ENCODE measurements at regions not wholly inside any gene's neighbourhood (a gene's known extent, or its start where the extent isn't known, plus 50 kb on each side); places are given as distances from the start of the nearest gene placed in this dataset.
"Not testable (repeated sequence)": the region's sequence is repeated elsewhere in the genome, so short reads cannot be mapped to it uniquely, and the experiment has no call there.

DNA sequence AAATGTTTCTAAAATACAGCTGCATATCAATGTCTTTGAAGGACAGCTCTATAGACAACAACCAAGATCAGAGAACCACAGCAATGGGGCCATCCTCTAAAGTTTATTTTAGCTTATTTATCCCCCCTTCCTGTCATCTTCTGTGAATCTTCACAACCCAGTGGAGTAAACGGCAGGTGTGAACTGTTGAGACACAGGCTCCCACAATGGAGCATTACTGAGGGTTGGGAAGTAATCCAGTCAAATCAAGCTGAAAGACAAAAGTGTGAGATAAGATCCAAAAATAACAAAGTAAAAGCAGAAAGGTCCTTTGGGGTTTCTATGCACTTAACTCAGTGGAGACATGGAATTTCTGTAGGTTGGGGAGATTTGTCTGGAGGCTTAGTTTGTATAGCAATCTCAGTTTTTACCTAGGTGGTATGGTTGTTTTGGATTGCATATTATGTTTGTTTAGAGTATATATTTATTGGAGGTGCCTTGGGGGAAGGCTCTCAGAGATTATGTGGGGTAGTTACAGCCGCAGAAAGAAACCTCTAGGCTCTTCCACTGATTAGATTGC, 286.9 kb upstream of the ADGRL2 start:
- DNase-seq: no peak

DNA sequence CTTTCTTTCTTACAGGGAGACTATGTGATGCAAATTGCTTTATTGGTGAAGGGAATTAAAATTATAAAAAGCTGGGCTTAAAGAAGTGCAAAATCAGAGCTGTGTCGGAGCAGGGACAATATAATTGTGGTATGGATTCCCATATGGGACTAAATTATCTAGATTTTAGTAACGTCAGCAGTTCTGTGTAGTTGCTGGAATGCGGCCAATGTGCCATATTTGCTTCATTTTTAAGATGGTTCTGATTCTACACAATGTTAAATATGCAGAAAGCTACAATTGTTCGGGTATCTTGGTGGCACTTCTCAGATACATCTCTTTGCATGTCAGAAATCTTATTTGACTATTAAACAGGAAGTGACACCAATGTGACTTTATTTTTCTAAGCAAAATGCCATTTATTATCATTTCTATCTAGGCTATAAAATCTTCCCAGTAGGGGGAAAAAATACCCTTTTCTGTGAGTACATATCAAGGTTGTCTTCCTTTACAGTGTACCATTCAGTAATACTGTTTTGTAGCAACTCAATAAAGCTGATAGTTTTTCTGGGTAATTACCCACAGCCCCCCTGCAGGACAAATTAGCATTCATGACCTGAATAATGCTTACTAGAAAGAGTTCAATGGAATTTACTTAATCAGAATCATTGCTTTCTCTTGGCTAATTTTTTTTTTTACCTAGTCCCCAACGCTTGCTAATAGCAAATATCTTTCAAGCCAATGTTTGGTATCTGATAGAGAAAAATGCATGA, 288.3 kb upstream of the ADGRL2 start:
- DNase-seq: no peak

DNA sequence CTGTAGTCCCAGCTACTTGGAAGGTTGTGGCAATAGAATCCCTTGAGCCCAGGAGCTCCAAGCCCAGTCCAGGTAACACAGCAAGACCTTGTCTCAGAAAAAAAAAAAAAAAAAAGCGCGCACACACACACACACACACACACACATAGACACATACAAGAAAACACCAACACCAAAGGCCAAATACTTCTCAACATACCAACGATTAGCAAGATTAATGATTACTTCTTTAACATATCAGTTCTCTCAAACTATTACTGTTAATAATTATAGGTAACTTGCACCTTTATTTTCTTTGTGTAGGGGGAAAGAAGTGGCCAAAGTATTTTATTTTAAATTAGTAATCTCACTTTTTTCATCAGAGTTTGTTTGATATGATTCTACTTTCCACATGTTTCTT, 289.5 kb upstream of the ADGRL2 start:
- DNase-seq: no peak

DNA sequence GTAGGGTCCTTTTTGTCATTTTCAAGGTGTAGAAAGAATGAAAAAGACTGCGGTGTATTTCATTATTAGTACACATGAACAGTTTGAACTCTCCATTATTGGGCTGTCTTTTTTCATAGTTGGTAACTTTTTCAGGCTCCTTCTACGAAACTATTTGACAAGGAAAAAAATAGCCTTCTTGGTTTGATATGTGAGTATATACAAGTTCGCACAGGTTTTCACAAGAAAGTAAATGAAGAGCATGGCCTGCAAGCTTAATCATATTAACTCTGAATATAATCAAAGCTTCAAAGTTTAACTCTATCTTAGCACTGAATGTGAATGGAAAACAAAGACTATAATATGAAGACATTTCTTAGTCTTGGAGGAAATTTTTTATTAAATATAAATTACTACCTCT, 290.0 kb upstream of the ADGRL2 start:
- DNase-seq: no peak

GRCh38 chr1:81509594-81509993, 291.1 kb upstream of the ADGRL2 start:
- no peak for DNase-seq

DNA sequence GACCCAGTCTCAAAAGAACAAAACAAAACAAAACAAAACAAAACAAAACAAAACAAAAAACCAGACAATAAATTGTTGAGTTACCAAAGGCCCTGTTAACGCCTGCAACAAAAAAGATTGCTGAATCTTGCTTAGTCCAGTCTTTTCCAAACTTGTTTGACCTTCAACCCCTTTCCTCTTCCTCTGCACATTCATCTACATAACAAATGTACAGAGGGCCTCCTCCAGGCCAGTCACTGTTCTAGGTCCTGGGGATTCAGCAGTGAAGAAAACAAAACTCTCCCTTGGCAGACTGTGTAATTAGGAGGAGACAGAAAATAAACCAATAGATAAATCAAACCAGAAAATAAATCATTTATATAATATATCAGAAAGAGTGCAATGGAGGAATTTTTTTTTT, 294.0 kb upstream of the ADGRL2 start:
- DNase-seq: no peak

GRCh38 chr1:81505831-81506230, 294.9 kb upstream of the ADGRL2 start:
- DNase-seq: no peak

- not testable (repeated sequence) for DNase-seq
These were observed 295.9 kb upstream of the ADGRL2 start for GRCh38 chr1:81504820-81505219.

GRCh38 chr1:81502705-81503104, 298.0 kb upstream of the ADGRL2 start:
- not testable (repeated sequence) for DNase-seq

GRCh38 chr1:81501485-81501884, 299.2 kb upstream of the ADGRL2 start:
- DNase-seq: not testable (repeated sequence)

DNA sequence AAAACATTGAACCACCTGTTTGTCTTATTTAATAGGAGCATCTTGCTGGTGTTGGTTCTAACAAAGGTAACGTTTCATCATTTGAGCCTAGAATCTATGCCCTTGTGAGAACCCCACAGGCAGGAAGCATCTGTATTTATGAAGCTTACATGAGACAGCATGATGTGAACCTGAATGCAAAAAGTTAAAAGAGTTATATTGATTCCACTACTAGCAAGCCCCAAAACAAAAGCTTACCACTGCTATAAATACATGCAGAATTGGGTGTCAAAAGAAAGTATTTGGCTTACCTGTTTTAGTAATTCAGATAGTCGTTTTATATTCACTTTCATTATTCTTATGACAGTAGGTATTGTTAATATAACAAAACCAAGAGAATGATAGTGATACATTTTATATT, 301.2 kb upstream of the ADGRL2 start:
- DNase-seq: no peak

- no peak for DNase-seq
These were observed 302.0 kb upstream of the ADGRL2 start for GRCh38 chr1:81498471-81499462.

GRCh38 chr1:81496349-81496748, 304.4 kb upstream of the ADGRL2 start:
- no peak for DNase-seq

DNA sequence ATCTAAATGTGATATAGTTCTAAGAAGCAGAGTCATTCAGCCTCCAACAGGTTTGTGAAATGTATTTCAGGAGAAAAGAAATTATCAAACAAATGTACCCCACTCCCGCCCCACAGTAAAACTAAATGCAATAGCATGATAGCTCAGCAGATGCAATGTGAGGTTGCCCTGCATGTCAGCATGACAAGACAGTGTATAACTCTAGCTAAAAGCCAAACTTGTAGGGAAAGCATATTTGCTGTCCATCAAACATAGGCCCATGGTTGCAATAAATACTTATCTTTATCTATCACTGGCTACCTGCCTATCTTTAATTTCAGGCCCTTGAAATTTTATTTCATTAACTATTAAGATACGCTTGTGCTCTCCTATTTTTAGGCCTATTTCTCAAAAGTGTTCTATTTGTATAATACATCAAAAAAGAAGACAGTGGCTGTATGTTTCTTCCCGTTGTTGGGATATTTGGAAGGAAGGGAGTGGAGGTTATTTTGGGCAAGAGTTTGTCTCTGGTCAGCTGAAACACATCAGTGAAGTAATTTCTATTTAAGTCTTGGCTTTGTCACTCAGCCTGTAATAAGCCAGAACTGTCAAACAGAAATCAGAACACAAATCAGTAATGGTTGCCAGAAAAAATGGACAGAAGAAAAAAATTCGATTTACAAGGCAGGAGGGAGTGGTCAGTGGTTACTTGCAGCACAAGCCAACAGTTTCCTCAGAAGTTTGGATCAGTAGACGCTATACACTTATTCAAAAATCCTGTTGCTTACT, 307.4 kb upstream of the ADGRL2 start:
- no peak for DNase-seq

DNA sequence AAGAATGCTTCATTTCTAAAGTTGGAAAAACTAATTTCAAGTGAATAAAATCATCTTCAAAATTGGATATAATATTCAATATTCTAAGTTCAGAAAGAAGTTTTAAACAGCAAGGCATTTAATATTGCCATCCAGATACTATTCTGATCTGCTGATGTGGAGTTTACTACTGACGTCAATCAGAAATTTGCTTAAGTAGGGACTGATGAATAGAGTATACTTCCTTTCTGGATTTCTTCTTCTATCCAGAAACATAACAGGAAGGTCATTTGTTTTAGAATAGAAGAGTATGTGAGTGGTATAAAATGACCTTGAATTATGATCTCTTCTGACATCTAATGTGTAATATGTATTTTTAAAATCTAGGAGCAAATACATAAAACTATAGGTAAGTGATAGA, 308.1 kb upstream of the ADGRL2 start:
- no peak for DNase-seq

DNA sequence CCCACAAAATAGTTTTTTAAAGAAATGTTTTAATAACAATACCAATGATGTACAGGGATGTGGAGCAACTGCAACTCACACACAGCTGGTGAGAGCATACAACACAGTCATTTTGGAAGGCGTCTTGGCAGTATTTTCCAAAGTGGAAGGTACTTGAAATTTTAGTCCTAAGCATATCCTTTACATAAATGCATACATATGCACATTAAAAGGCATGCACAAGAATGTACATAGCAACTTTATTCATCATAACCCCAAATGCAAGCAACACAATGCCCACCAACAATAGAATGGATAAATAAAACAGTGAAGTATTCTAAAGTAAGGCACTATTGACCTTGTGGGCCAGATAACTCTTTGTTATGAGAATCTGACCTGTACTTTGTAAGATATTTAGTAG, 310.1 kb upstream of the ADGRL2 start:
- DNase-seq: no peak

GRCh38 chr1:81489372-81489934, 311.3 kb upstream of the ADGRL2 start:
- DNase-seq: no peak

DNA sequence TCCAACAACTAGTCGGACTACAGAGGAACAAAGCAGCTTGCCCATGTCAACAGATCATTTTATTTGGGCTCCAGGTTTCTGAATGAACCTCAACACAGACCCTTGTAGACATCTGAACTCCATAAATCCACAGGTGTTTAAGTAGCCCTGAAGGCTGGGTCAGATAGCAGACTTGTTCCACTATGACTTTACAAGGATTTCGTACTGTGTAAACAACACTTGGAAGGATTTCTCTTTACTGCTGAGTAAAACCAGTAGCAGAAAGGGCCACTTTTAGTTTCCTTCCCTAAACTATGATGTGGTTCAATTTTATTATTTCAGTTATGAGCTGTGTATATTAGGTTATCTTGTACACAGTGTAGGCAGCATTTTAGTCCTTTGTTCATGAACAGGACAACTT, 316.4 kb upstream of the ADGRL2 start:
- DNase-seq: no peak

GRCh38 chr1:81478219-81478618, 322.5 kb upstream of the ADGRL2 start:
- DNase-seq: no peak

GRCh38 chr1:81477710-81478109, 323.0 kb upstream of the ADGRL2 start:
- DNase-seq: no peak

GRCh38 chr1:81472387-81472786, 328.3 kb upstream of the ADGRL2 start:
- DNase-seq: no peak

- DNase-seq: no peak
These were observed 329.5 kb upstream of the ADGRL2 start for GRCh38 chr1:81471255-81471654.

DNA sequence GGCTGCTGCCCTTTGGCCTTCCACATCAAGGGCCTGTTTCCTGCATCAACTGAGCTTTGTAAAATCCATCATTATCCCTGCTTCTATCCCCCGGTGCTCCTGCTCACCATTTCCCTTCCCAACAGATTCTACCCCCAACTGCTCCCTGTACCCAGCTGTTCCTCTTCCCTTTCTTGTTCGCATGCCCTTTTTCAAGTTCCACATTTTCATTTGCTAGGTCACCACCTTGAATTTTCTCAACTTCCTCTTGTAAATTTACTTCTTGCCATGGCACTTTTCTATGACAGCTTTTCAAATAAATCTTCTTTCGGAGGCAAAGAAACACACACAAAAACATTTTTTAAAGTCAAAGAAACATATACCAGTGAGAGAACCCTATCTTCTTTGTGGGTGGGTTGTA, 330.5 kb upstream of the ADGRL2 start:
- DNase-seq: no peak

Measured in CD4-positive, alpha-beta T cell treated with Interleukin-1 beta for 1 hour (primary cell).